ENCODE measurements at regions not wholly inside any gene's neighbourhood (a gene's known extent, or its start where the extent isn't known, plus 50 kb on each side); places are given as distances from the start of the nearest gene placed in this dataset.

- H3K36me3 ChIP-seq (ENCODE audit: control insufficient read depth in 2 of 2, insufficient read depth in 2 of 2, low read length in 1 of 2): no peaks in the 10 kb centered on the region
- CTCF ChIA-PET: interaction anchor here (1.1 kb wide), 1 partner anchor 16 kb away, joined by 3 read pairs; no protein-coding TSS in a partner anchor
- no peaks in the 10 kb centered on the region for H4K20me1 ChIP-seq (ENCODE audit: control insufficient read depth, insufficient read depth)
- no TSS peak for BruUV-seq (replicated peaks)
- no peak overlapping the region for H3K4me2 ChIP-seq (ENCODE audit: control insufficient read depth, insufficient read depth)
- H2AFZ ChIP-seq (ENCODE audit: control insufficient read depth, low read depth, low read length): no peak overlapping the region
- no peak overlapping the region for H3K9ac ChIP-seq (ENCODE audit: control insufficient read depth, insufficient read depth, low read length)
- no peak overlapping the region for H3K27ac ChIP-seq (ENCODE audit: control insufficient read depth, insufficient read depth)
- WGBS (ENCODE audit: insufficient coverage, insufficient replicate concordance, low lambda C conversion rate, missing lambda C conversion rate): 11% methylated on average over 2 of the region's 2 CpGs
- no peak for FAIRE-seq
- H3K9me3 ChIP-seq (replicated peaks; ENCODE audit: control insufficient read depth, insufficient read depth, low read length): no peaks in the 10 kb centered on the region; the same call in 2 of the 3 replicates
- TF ChIP-seq, protein P1, sequence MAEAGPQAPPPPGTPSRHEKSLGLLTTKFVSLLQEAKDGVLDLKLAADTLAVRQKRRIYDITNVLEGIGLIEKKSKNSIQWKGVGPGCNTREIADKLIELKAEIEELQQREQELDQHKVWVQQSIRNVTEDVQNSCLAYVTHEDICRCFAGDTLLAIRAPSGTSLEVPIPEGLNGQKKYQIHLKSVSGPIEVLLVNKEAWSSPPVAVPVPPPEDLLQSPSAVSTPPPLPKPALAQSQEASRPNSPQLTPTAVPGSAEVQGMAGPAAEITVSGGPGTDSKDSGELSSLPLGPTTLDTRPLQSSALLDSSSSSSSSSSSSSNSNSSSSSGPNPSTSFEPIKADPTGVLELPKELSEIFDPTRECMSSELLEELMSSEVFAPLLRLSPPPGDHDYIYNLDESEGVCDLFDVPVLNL (IDR thresholded peaks at IDR 0.05; ENCODE audit: low read depth, low read length): no peak
- TF ChIP-seq HDGF (IDR thresholded peaks at IDR 0.05) (no peak), RBBP5 (conservative IDR thresholded peaks at IDR 0.05) (no peak), GATAD2B (conservative IDR thresholded peaks at IDR 0.05; ENCODE audit: low read depth) (no peak), RB1 (IDR thresholded peaks at IDR 0.05; ENCODE audit: borderline replicate concordance) (no peak), RFX5 (IDR thresholded peaks at IDR 0.05; ENCODE audit: low read depth, low read length) (no peak)
- TF ChIP-seq, protein P2, sequence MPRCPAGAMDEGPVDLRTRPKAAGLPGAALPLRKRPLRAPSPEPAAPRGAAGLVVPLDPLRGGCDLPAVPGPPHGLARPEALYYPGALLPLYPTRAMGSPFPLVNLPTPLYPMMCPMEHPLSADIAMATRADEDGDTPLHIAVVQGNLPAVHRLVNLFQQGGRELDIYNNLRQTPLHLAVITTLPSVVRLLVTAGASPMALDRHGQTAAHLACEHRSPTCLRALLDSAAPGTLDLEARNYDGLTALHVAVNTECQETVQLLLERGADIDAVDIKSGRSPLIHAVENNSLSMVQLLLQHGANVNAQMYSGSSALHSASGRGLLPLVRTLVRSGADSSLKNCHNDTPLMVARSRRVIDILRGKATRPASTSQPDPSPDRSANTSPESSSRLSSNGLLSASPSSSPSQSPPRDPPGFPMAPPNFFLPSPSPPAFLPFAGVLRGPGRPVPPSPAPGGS (IDR thresholded peaks at IDR 0.05; ENCODE audit: borderline replicate concordance, insufficient read depth, low read depth, low read length, poor library complexity, severe bottlenecking): no peak
- RAD21 ChIA-PET (ENCODE audit: unreplicated experiment): interaction anchor here (1.0 to 1.1 kb wide), 2 partner anchors 10 to 32 kb away, joined by 3 read pairs; no protein-coding TSS in a partner anchor
- H3K4me3 ChIP-seq: no peak overlapping the region
- POLR2A ChIA-PET: no interaction called here
- DNase-seq (ENCODE audit: low read depth, low spot score): no peak
- ATAC-seq: no peak
- no peaks in the 10 kb centered on the region for H3K27me3 ChIP-seq (replicated peaks in 1 of 2; ENCODE audit: control insufficient read depth in 2 of 2, insufficient read depth in 2 of 2, low read length in 1 of 2)
- H3K79me2 ChIP-seq (ENCODE audit: control insufficient read depth, insufficient read depth, low read length): no peaks in the 10 kb centered on the region
- intact Hi-C loops (cut with micrococcal nuclease; ENCODE audit: unreplicated experiment): no loop called here
- SMC1A ChIA-PET (ENCODE audit: uncharacterized antibody, unreplicated experiment): interaction anchor here (0.6 to 2.4 kb wide), 2 partner anchors 48 to 419 kb away, joined by 3 to 6 read pairs; no protein-coding TSS in a partner anchor
- H3K4me1 ChIP-seq (ENCODE audit: control insufficient read depth, insufficient read depth, low read length): no peaks in the 10 kb centered on the region
- in situ Hi-C loops (cut with MboI): no loop called here
Measured at GRCh38 chr1:56077206-56077605, 502.2 kb downstream of the PLPP3 start.
